TTC549 (cell line): ENCODE measurements at regions not wholly inside any gene's neighbourhood (a gene's known extent, or its start where the extent isn't known, plus 50 kb on each side); places are given as distances from the start of the nearest gene placed in this dataset.

Experiments
- FAIRE-seq: peaks from 2 replicates; lab custom pipeline; 2012; peaks lifted over from hg19 to GRCh38; lab: Jason Lieb, UNC

GRCh38 chr1:221634606-221635005 is 107.3 kb downstream of the DUSP10 start:
- no peak for FAIRE-seq

- FAIRE-seq: no peak
Measured at GRCh38 chr1:221635305-221635704, 106.6 kb downstream of the DUSP10 start.

- no peak for FAIRE-seq
Measured at GRCh38 chr1:221636096-221636495, 105.8 kb downstream of the DUSP10 start.

GRCh38 chr1:221636967-221637366 is 104.9 kb downstream of the DUSP10 start:
- no peak for FAIRE-seq

- no peak for FAIRE-seq
Measured at GRCh38 chr1:221637641-221638041, 104.2 kb downstream of the DUSP10 start.

- FAIRE-seq: no peak
Measured at GRCh38 chr1:221638595-221638994, 103.3 kb downstream of the DUSP10 start.

- FAIRE-seq: no peak
Measured at GRCh38 chr1:221641811-221642210, 100.1 kb downstream of the DUSP10 start.

- no peak for FAIRE-seq
Measured at GRCh38 chr1:221643404-221644144, 98.3 kb downstream of the DUSP10 start.

- no peak for FAIRE-seq
Measured at GRCh38 chr1:221644145-221644448, 97.8 kb downstream of the DUSP10 start.

- FAIRE-seq: no peak
Measured at GRCh38 chr1:221644663-221645258, 97.1 kb downstream of the DUSP10 start.

GRCh38 chr1:221648201-221648600 is 93.7 kb downstream of the DUSP10 start:
- FAIRE-seq: no peak
